Nephron (organoid): ENCODE measurements at regions not wholly inside any gene's neighbourhood (a gene's known extent, or its start where the extent isn't known, plus 50 kb on each side); places are given as distances from the start of the nearest gene placed in this dataset.

ENCODE experiments used
- H3K27ac Mint-ChIP-seq, 3 experiments: 2 replicates each; pipeline ENCODE4 v1.8.0; 2020; ENCODE audit warnings: mixed read lengths in 3 of 3, mild to moderate bottlenecking in 2 of 3, moderate library complexity in 1 of 3
- H3K27me3 Mint-ChIP-seq: 2 replicates; pipeline ENCODE4 v1.8.0; 2021; ENCODE audit warnings: low read depth, mild to moderate bottlenecking, moderate library complexity, mixed read lengths
- H3K36me3 Mint-ChIP-seq: 2 replicates; pipeline ENCODE4 v1.8.0; 2020; ENCODE audit warnings: low read depth, mixed read lengths
- H3K4me1 Mint-ChIP-seq: 2 replicates; pipeline ENCODE4 v1.8.0; 2020; ENCODE audit warnings: mixed read lengths
- H3K4me3 Mint-ChIP-seq, 3 experiments: 2 replicates each; pipeline ENCODE4 v1.8.0; 2020; ENCODE audit warnings: mild to moderate bottlenecking in 3 of 3, mixed read lengths in 3 of 3, moderate library complexity in 2 of 3
- H3K9me3 Mint-ChIP-seq: 2 replicates; pipeline ENCODE4 v1.8.0; 2020; ENCODE audit warnings: mixed read lengths
- TF ChIP-seq, protein P1 (sequence below), 3 experiments: fragments of 200-600 bp; sonication (generic); IDR thresholded peaks; one replicate each; pipeline ENCODE4 v1.5.0; 2021; ENCODE audit warnings: antibody characterized with exemption in 3 of 3; ENCODE audit not compliant: unreplicated experiment in 3 of 3

DNA sequence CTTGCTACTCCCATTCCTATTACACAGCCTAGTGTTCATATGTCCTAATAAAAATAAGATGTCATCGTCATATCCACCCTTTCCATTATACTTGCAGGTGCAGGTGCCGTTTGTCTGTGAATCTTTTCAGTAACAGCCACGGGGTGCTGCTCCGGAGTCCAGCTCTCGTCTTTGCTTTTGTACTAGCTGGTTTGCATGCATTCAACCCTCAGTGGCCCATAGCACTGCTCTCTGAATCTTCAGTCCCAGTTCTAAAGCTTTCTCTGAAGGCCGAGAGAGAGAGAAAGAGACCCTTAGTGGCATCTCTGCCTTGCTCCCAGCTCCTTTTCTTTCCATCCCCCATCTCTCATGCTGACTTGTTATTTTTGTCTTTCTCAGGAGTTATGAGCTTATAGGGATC lies 468.5 kb downstream of the TMEM232 start:
- H3K36me3 Mint-ChIP-seq: no peaks in the 10 kb centered on the region

GRCh38 chr5:110258460-110259216 lies 467.8 kb downstream of the TMEM232 start:
- Mint-ChIP-seq H3K27me3 (no peaks in the 10 kb centered on the region), H3K4me1 (peaks cover 15% of the 10 kb centered on the region), H3K27ac (no peak overlapping the region), H3K36me3 (no peaks in the 10 kb centered on the region), H3K9me3 (no peaks in the 10 kb centered on the region), H3K4me3 (no peak overlapping the region)
- TF ChIP-seq, protein P1, sequence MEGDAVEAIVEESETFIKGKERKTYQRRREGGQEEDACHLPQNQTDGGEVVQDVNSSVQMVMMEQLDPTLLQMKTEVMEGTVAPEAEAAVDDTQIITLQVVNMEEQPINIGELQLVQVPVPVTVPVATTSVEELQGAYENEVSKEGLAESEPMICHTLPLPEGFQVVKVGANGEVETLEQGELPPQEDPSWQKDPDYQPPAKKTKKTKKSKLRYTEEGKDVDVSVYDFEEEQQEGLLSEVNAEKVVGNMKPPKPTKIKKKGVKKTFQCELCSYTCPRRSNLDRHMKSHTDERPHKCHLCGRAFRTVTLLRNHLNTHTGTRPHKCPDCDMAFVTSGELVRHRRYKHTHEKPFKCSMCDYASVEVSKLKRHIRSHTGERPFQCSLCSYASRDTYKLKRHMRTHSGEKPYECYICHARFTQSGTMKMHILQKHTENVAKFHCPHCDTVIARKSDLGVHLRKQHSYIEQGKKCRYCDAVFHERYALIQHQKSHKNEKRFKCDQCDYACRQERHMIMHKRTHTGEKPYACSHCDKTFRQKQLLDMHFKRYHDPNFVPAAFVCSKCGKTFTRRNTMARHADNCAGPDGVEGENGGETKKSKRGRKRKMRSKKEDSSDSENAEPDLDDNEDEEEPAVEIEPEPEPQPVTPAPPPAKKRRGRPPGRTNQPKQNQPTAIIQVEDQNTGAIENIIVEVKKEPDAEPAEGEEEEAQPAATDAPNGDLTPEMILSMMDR (IDR thresholded peaks at IDR 0.05; ENCODE audit: unreplicated experiment in 3 of 3): no peak

More for the DNA sequence above, 468.5 kb downstream of the TMEM232 start:
- H3K4me1 Mint-ChIP-seq: peaks cover 15% of the 10 kb centered on the region
- TF ChIP-seq, protein P1 (IDR thresholded peaks at IDR 0.05; ENCODE audit: unreplicated experiment in 3 of 3): no peak
- H3K27me3 Mint-ChIP-seq: no peaks in the 10 kb centered on the region
- H3K27ac Mint-ChIP-seq: no peak overlapping the region
- H3K9me3 Mint-ChIP-seq: no peaks in the 10 kb centered on the region
- no peak overlapping the region for H3K4me3 Mint-ChIP-seq

GRCh38 chr5:110262749-110263148 lies 463.7 kb downstream of the TMEM232 start:
- Mint-ChIP-seq H3K4me3 (no peak overlapping the region), H3K4me1 (peaks cover 15% of the 10 kb centered on the region), H3K27me3 (no peaks in the 10 kb centered on the region), H3K27ac (peak overlapping the region in 1 of 3 experiments; percentile 13), H3K9me3 (no peaks in the 10 kb centered on the region), H3K36me3 (no peaks in the 10 kb centered on the region)
- TF ChIP-seq, protein P1 (IDR thresholded peaks at IDR 0.05; ENCODE audit: unreplicated experiment in 3 of 3): no peak

- H3K36me3 Mint-ChIP-seq: no peaks in the 10 kb centered on the region
- peak overlapping the region in 1 of 3 experiments; percentile 29 for H3K27ac Mint-ChIP-seq
- TF ChIP-seq, protein P1 (IDR thresholded peaks at IDR 0.05; ENCODE audit: unreplicated experiment in 3 of 3): no peak
- H3K27me3 Mint-ChIP-seq: no peaks in the 10 kb centered on the region
- H3K4me3 Mint-ChIP-seq: no peak overlapping the region
- no peaks in the 10 kb centered on the region for H3K9me3 Mint-ChIP-seq
- peaks cover 13% of the 10 kb centered on the region for H3K4me1 Mint-ChIP-seq
These were observed 461.8 kb downstream of the TMEM232 start for GRCh38 chr5:110264661-110265060.

- H3K27me3 Mint-ChIP-seq: no peaks in the 10 kb centered on the region
- H3K27ac Mint-ChIP-seq: peak overlapping the region in 1 of 3 experiments; percentile 29
- peaks cover 13% of the 10 kb centered on the region for H3K4me1 Mint-ChIP-seq
- no peaks in the 10 kb centered on the region for H3K9me3 Mint-ChIP-seq
- no peak overlapping the region for H3K4me3 Mint-ChIP-seq
- H3K36me3 Mint-ChIP-seq: no peaks in the 10 kb centered on the region
- TF ChIP-seq, protein P1 (IDR thresholded peaks at IDR 0.05; ENCODE audit: unreplicated experiment in 3 of 3): no peak
These were observed 461.3 kb downstream of the TMEM232 start for GRCh38 chr5:110265162-110265561.

GRCh38 chr5:110267714-110268113 lies 458.8 kb downstream of the TMEM232 start:
- Mint-ChIP-seq H3K9me3 (no peaks in the 10 kb centered on the region), H3K27ac (no peak overlapping the region), H3K36me3 (no peaks in the 10 kb centered on the region), H3K4me3 (no peak overlapping the region), H3K27me3 (no peaks in the 10 kb centered on the region), H3K4me1 (peaks cover 8% of the 10 kb centered on the region)
- TF ChIP-seq, protein P1 (IDR thresholded peaks at IDR 0.05; ENCODE audit: unreplicated experiment in 3 of 3): no peak
